Lower leg skin (tissue), 3 donors: ENCODE measurements at regions not wholly inside any gene's neighbourhood (a gene's known extent, or its start where the extent isn't known, plus 50 kb on each side); places are given as distances from the start of the nearest gene placed in this dataset.

Experiments used
- CTCF ChIP-seq, 3 donors: fragments of 450-650 bp; IDR thresholded peaks; one replicate each; pipeline ENCODE4 v1.5.1; 2016; ENCODE audit warnings: antibody characterized with exemption in 3 of 3, mild to moderate bottlenecking in 3 of 3, moderate library complexity in 2 of 3
- POLR2A ChIP-seq, 2 donors: fragments of 450-650 bp; IDR thresholded peaks; one replicate each; pipeline ENCODE4 v1.6.1; 2016 to 2017; ENCODE audit warnings: antibody characterized with exemption in 2 of 2, mild to moderate bottlenecking in 1 of 2, moderate library complexity in 1 of 2

GRCh38 chr5:167228134-167228533, 1063.3 kb upstream of the WWC1 start:
- no peak for TF ChIP-seq CTCF (IDR thresholded peaks at IDR 0.05)
- no peak for TF ChIP-seq POLR2A (IDR thresholded peaks at IDR 0.05)
